ENCODE measurements at regions not wholly inside any gene's neighbourhood (a gene's known extent, or its start where the extent isn't known, plus 50 kb on each side); places are given as distances from the start of the nearest gene placed in this dataset.
"Not testable (repeated sequence)": the region's sequence is repeated elsewhere in the genome, so short reads cannot be mapped to it uniquely, and the experiment has no call there.

DNA sequence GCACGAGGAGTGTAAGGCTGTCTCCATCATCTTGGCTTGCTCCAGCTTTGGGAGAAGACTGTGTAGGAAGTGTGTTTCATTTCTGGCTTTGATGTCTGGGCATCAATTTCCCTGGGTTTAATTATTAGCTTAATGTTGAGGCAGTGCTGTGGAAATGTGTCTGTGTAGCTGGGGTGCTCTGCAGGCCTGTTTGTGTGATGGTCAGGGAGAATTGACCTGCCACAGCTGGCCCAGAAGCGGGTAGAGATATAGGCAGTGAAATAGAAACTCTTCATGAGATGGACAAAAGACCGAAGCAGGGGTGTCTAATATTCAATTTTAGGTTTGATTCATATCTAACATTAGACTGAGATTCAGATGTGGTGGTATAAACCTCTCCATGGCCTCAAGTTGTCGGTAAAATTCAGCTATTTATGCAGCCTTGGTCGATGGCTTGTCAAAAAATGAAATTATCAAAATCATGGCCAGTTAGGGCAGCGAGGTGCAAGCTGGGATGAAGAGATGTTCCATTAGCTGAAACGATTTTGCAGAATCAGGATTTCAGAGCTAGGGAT, 95.3 kb upstream of the SNX9 start:
- DNase-seq, result no peak

DNA sequence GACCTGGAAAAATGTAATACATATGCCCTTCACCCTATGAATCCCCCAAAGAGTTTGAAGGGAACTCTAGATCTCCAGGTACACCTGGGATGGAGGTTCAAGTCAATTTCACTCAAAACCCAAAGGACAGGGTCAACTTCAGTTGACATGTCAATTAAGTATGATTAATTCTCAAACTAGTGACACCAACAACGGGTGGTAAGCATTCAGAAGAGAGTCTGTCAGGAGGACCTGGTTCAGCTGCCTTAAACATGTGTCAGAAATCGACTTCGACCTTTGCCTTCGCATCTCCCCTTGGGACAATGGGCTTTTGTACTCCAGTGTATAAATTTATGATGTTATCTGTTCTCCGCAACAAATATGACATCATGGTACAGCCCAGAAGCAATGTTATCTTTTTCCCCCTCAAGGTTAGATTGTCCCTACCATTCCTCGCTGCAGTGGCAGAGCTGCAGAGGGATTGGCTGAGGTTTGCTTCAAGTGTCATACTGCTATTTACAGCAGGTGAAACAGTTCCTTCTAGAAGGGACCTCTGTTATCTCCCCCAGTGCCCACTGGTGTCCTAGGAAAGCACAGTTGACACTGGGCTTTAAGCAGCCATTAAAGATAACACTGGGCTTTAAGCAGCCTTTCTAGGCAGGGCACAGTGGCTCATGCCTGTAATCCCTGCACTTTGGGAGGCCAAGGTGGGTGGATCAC, 94.7 kb upstream of the SNX9 start:
- no peak for DNase-seq

DNA sequence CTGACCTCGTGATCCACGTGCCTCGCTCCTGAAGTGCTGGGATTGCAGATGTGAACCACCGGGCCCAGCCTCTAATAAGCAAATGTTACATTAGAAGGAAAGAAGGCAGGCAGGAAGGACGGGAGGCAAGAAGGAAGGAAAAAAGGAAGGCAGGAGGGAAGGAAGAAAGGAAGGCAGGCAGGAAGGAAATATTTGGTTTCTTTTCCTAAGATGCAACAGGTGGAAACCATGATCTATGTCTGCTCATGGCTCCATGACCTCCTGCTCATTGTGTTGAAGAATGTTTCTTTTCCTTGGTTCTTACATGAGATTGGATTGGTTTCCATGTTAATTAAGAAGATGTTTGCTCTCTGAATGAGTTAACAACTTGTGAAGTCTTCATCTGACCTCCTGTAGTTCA, 91.8 kb upstream of the SNX9 start:
- DNase-seq, result no peak

DNA sequence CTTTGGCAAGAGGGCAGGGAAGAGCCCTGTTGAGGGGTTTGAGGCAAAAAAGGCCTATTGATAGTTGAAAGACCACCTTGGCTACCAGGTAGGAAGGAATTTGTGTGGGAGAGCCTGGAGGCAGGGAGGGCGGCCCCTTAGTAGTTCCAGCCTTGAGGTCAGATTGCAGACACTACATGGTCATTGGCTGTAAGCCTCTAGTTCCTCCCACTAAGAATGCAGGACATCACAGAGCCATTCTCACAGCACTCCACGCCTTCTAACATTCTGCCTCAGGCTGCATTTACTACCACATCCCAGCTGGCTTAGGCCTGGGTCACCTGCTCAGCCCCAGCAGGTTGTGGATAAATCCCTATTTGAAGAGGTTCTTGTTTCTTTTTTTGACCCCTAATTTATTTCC, 91.0 kb upstream of the SNX9 start:
- no peak for DNase-seq

DNA sequence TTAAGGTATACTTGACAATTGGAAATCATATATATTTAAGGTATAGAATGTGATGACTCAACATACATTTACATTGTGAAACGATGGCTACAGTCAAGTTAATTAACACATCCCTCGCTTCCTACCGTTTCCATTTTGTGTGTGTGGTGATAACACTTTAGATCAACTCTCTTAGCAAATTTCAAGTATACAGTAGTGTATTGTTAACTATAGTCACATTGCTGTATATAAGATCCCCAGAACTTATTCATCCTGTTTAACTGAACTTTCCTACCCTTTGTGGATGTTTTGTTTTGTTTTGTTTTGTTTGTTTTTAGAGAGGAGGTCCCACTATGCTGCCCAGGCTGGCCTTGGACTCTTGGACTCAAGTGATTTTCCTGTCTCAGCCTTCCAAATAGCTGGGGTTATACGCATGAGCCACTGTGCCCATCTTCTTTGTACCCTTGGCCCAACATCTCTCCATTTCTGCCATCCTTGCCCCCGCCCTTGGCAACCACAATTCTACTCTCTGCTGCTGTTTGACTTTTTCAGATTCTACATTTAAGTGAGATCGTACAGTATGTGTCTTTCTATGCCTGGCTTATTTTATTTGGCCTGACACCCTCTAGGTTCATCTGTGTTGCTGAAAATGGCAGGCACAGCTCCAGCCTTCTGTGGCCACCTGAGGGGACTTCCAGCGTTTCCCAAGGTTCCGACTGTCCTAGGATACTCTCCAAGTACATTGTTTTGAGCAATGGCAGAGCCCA, 90.5 kb upstream of the SNX9 start:
- DNase-seq, result no peak

DNA sequence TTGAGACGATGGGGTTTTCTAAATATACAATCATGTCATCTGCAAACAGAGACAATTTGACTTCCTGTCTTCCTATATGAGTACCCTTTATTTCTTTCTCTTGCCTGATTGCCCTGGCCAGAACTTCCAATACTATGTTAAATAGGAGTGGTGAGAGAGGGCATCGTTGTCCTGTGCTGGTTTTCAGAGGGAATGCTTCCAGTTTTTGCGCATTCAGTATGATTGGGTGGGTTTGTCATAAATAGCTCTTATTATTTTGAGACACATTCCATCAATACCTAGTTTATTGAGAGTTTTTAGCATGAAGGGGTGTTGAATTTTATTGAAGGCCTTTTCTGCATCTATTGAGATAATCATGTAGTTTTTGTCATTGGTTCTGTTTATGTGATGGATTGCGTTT, 86.5 kb upstream of the SNX9 start:
- not testable (repeated sequence) for DNase-seq

DNA sequence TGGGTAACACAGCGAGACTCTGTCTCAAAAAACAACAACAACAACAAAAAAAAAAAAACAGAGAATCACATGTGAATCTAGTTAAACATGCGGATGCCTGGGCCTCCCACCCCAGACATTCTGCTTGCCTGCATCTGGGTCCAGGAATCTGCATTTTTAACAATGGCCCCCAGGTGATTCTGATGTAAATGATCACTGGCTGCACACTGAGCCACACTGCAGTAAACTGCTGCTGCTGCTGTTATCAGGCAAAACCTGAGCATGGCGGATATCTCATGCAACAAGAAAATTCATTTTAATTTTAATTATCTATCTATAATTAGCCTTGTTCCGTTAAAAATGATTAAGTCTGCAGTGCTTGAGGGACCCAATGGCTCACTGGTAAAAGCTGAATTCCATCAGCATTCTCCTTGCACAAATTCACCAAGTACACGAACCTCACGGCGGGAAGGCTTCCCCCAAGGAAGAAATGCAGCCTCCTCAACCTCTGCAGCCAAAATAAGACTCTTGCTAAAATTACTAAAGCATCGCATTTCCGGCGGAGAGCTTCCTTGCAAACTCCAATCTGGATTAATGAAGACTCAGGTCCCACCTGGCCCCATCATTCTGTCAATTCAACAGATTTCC, 81.6 kb upstream of the SNX9 start:
- DNase-seq, result no peak

DNA sequence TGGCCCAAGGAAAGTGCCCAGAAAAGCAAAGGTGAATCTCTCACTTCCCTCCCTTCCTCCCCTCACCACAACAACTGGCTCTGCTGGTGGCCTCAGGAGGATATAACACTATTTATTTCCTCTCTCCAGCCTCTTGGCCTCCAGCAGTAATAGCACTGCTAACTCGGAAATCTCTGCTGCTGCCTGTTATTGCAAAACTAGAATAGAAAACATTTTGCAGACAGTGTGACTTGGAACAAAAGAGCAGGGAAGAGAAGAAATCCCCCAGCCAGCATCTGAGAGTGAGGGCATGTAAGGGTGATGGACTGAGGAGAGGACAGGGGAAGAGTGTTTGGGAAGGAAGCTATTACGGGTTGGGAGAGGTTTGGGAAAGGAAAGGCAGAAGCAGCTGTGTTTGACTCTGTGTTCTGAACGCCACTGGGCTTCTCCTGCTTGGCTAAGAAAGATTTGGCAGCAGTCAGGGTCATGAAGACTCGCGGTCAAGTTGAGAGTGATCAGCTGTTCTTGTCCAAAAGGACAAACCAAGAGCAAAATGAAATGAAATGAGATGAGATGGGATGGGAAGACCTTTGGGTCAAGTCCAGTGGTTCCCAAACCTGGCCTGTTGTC, 81.0 kb upstream of the SNX9 start:
- DNase-seq, result no peak

DNA sequence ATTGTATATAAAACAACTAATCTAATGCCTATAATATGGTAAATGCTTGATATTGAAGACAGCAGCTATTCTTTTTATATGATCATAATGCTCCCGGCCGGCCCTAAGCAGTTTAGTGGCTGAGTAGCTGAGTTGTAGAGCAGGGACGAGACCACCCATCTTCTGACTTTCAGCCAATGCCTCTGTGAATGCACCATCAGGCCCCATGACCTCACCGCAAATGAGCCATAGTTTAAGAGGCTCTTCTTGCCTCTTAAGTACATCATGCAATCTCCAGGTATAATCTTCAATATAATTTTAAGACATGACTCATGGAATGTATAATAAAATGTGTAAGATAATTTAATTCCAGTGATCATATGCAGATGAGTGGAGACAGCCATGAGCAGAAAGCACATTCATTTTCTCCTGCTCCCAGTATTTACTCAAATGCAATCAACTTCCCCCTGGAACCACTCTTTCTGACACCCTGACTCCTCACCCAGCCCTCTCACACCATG, 78.9 kb upstream of the SNX9 start:
- no peak for DNase-seq

DNA sequence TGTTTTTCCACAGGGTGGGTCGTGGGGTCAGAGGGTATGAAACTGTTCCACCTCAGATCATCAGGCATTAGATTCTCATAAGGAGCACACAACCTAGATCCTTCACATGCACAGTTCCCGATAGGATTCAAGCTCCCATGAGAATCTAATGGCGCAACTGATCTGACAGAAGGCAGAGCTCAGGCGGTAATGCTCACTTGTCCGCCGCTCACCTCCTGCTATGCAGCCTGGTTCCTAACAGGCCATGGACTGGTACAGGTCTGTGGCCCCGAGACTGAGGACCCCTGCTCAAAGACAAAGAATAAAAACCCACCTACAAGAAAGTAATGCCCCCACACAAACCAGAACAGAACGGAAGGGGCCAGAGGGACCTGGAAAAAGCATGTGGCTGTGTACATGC, 76.1 kb upstream of the SNX9 start:
- no peak for DNase-seq

DNA sequence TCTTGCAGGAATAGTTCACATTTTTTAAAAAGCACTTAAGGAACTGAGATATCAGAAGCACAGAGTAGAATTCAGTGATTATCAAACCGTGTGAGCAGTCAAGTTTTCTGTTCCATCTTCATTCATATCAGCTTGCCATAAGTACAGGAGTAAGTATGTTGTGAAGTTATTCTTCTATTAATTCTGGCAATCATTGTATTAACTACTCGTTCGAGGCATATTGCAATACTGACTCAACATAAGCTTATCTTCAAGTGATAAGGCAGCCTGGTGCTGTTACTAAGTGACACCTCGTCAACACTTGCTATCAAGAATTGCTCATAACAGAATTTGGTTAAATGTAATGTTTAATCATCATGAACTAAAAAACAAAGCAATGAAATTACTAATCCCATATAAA, 75.7 kb upstream of the SNX9 start:
- DNase-seq, result no peak

DNA sequence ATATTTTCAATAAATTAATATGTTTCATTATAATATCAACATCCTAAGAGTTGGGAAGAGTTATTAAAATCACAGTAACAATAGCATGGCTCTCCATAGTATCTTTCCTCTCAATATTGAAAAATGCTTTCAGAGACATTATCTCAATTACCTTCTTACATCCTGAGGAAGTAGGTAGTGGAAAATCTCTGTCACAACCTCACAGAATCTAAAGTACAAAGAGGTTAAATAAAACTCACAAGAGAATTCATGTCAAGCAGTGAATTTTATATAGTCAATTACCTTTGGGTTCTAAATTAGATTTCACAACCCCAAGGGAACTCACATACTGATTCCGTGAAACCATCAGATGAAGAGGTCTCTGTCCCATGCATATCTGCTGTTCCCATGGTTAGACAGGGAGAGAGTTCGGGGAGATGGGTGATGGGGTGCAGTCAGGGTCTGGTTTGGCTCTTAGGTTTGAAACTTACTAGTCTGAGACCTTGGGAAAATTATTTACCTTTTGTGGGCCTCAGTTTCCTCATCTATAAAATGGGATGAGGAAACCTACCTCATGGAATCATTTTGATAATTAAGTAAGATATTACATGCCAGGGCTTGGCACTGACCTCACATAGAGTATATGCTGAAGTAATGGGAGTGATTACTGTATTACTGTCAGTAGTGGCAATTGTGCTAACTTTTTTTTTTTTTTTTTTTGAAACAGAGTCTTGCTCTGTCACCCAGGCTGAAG, 74.0 kb upstream of the SNX9 start:
- DNase-seq, result no peak

DNA sequence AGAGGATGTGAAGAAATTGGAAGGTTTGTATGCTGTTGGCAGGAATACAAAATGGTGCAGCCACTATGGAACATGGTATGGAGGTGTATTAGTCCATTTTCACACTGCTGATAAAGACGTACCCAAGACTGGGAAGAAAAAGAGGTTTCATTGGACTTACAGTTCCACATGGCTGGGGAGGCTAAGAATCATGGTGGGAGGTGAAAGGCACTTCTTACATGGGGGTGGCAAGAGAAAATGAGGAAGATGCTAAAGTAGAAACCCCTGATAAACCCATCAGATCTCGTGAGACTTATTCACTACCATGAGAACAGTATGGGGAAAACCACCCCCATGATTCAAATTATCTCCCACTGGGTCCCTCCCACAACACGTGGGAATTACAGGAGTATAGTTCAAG, 72.1 kb upstream of the SNX9 start:
- DNase-seq, result not testable (repeated sequence)

DNA sequence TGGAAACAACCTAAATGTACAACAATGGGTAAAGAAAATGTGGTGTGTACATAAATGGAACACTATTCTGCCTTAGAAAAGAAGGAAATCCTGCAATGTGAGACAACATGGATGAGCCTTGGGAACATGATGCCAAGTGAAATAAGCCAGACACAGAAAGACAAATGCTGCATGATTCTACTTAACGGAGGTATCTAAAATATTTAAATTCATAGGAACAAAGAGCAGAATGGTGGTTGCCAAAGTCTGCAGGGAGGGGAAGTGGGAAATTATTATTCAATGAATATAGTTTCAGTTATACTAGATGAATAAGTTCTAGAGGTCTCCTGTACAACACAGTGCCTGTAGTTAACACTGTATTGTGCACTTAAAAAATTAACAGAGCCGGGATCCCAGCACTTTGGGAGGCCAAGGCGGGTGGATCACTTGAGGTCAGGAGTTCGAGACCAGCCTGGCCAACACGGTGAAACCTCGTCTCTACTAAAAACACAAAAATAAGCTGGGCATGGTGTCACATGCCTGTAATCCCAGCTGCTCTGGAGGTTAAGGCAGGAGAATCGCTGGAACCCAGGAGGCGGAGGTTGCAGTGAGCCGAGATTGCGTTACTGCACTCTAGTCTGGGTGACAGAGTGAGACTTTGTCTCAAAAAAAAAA, 71.4 kb upstream of the SNX9 start:
- DNase-seq, result no peak

DNA sequence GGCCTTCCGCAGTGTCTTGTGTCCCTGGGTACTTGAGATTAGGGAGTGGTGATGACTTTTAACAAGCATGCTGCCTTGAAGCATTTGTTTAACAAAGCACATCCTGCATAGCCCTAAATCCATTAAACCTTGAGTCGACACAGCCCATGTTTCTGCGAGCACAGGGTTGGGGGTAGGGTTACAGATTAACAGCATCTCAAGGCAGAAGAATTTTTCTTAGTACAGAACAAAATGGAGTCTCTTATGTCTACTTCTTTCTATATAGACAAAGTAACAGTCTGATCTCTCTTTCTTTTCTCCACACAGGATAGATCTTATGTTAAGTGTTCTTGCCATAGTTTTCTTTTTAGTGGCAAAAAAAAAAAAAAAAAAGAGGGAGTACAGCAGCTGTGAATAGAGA, 70.2 kb upstream of the SNX9 start:
- not testable (repeated sequence) for DNase-seq

DNA sequence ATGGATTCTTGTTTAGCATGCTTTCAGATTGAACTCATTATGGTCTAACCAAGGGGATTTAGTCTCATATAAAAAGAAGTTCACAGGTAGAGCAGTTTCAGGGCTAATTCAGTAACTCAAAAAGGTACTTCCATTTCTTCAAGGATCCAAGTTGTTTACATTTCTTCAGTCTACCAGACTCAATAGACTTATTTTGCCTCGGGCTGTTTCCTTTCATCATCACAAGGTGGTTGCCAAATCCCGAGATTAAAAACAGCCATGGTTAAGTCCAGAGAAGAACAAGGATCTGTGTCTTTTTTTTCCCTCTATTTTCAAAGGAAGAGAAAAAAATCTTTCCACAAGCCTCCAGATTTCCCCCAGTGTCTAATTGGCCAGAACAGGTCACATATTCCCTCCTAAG, 69.8 kb upstream of the SNX9 start:
- no peak for DNase-seq

DNA sequence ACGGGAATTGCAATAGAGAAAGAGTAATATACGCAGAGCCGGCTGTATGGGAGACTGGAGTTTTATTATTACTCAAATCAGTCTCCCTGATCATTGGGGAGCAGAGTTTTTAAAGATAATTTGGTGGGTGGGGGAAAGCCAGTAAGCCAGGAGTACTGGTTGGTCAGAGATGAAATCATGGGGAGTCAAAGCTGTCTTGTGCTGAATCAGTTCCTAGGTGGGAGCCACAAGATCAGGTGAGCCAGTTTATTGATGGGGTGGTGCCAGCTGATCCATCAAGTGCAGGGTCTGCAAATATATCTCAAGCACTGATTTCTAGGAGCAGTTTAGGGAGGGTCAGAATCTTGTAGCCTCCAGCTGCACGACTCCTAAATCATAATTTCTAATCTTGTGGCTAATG, 69.2 kb upstream of the SNX9 start:
- DNase-seq, result not testable (repeated sequence)

DNA sequence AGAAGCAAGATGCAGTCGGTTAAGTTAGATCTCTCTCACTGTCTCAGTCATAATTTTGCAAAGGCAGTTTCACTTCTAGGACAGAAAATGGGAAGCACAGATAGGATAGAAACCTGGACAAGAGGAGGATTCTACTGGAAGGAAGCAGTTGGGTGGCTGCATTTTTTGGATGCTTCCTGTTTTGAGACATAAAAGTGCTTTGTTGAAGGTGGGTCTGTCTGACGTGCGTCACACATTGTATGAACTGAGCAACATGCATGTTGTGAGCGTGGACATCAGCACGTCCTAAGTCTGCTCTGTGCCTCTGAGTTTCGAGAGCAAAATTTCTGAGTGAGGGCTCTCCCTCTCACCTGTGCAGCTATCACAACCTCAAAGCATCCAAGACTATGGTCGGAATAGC, 68.7 kb upstream of the SNX9 start:
- no peak for DNase-seq

DNA sequence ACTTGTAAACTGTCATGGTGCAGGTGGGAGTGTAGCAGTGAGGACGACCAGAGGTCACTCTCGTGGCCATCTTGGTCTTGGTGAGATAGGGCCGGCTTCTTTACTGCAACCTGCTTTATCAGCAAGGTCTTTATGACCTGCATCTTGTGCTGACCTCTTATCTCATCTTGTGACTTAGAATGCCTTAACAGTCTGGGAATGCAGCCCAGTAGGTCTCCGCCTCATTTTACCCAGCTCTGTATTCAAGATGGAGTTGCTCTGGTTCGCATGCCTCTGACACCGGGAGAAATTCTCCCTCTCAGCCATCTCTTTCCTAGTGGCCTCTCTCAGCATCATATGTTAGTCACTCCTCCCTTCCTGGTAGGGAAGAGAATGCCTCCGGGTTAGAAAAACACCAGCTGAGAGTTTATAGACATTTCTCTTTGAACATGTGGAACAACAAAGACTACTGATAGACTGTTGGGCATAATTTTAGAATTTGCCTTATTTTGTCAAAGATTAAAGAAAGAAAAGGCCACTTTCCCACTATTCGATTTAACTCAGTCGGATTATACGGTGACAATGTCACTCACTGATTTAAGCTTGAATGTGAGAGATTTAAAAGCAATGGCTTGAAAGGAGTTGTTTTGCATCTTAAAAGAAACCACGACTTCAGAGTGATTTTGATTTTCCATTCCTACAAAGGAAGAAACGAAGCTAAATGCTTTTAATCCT, 67.9 kb upstream of the SNX9 start:
- peak; percentile 37 for DNase-seq

DNA sequence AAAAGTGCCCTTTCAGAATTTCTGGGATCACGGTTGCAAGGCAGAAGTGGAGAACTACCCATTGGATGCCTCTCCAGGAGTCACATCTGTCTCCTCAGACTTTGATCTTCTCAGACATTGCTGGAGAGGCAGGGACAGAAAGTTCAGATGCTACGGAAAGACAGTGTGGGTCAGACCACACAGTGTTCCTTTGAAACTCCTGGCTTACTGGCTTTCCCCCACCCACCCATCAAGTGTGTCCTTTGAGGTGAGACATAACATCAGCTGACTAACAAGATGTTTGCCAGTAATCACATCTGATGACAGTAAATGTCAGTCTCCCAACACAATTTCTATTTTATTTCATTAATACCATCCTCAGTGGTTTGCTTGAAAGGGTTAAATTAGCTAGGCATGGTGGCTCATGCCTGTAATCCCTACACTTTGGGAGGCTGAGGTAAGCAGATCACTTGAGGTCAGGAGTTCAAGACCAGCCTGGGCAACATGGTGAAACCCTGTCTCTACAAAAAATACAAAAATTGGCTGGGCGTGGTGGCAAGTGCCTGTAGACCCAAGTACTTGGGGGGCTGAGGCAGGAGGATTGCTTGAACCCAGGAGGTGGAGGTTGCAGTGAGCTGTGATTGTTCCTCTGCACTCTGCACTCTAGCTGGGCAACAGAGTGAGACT, 67.2 kb upstream of the SNX9 start:
- no peak for DNase-seq

Measured in fibroblast of skin of scalp (primary cell).